HL-60 (cell line): ENCODE measurements at regions not wholly inside any gene's neighbourhood (a gene's known extent, or its start where the extent isn't known, plus 50 kb on each side); places are given as distances from the start of the nearest gene placed in this dataset.

ENCODE experiments used
- DNase-seq, 2 experiments: peaks; one replicate each; pipeline ENCODE4 v3.0.0-alpha.2; 2010 to 2020; ENCODE audit warnings: low read depth in 1 of 2, low spot score in 1 of 2
- H3K27ac ChIP-seq: fragments of 250-450 bp; sonication (Bioruptor Pico); replicated peaks from 2 replicates; pipeline ENCODE4 v1.5.1; 2020; ENCODE audit warnings: mild to moderate bottlenecking, moderate library complexity
- H3K27me3 ChIP-seq: fragments of 250-450 bp; sonication (Bioruptor Pico); 2 replicates; pipeline ENCODE4 v1.5.1; 2021; ENCODE audit warnings: mild to moderate bottlenecking, moderate library complexity; ENCODE audit not compliant: insufficient read depth, poor library complexity, severe bottlenecking
- H3K4me3 ChIP-seq: replicated peaks from 2 replicates; pipeline ENCODE4 v1.5.1; 2011; ENCODE audit warnings: mild to moderate bottlenecking, control low read depth, low read length; ENCODE audit not compliant: insufficient read depth
- GABPA ChIP-seq: IDR thresholded peaks from 2 replicates; pipeline ENCODE4 v1.6.1; 2012; ENCODE audit warnings: low read depth
- POLR2AphosphoS5 ChIP-seq: IDR thresholded peaks from 2 replicates; pipeline ENCODE4 v1.6.1; 2012; ENCODE audit warnings: low read depth
- SPI1 ChIP-seq: IDR thresholded peaks from 2 replicates; pipeline ENCODE4 v1.6.1; 2012; ENCODE audit warnings: low read depth, mild to moderate bottlenecking, borderline replicate concordance
- TF ChIP-seq, protein P1 (sequence below): IDR thresholded peaks from 2 replicates; pipeline ENCODE4 v1.6.1; 2012; ENCODE audit warnings: low read depth; ENCODE audit not compliant: insufficient replicate concordance
- TF ChIP-seq, protein P2 (sequence below): IDR thresholded peaks from one replicate; pipeline ENCODE4 v1.5.1; 2011; ENCODE audit warnings: low read length, control low read depth, inconsistent platforms; ENCODE audit not compliant: insufficient read depth

- no peak overlapping the region for H3K4me3 ChIP-seq
- DNase-seq: no peak
- H3K27ac ChIP-seq: no peak overlapping the region
- H3K27me3 ChIP-seq: no peaks in the 10 kb centered on the region
- TF ChIP-seq GABPA (no peak), SPI1 (no peak), POLR2AphosphoS5 (no peak)
- TF ChIP-seq, protein P1, sequence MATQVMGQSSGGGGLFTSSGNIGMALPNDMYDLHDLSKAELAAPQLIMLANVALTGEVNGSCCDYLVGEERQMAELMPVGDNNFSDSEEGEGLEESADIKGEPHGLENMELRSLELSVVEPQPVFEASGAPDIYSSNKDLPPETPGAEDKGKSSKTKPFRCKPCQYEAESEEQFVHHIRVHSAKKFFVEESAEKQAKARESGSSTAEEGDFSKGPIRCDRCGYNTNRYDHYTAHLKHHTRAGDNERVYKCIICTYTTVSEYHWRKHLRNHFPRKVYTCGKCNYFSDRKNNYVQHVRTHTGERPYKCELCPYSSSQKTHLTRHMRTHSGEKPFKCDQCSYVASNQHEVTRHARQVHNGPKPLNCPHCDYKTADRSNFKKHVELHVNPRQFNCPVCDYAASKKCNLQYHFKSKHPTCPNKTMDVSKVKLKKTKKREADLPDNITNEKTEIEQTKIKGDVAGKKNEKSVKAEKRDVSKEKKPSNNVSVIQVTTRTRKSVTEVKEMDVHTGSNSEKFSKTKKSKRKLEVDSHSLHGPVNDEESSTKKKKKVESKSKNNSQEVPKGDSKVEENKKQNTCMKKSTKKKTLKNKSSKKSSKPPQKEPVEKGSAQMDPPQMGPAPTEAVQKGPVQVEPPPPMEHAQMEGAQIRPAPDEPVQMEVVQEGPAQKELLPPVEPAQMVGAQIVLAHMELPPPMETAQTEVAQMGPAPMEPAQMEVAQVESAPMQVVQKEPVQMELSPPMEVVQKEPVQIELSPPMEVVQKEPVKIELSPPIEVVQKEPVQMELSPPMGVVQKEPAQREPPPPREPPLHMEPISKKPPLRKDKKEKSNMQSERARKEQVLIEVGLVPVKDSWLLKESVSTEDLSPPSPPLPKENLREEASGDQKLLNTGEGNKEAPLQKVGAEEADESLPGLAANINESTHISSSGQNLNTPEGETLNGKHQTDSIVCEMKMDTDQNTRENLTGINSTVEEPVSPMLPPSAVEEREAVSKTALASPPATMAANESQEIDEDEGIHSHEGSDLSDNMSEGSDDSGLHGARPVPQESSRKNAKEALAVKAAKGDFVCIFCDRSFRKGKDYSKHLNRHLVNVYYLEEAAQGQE: no peak
- TF ChIP-seq, protein P2, sequence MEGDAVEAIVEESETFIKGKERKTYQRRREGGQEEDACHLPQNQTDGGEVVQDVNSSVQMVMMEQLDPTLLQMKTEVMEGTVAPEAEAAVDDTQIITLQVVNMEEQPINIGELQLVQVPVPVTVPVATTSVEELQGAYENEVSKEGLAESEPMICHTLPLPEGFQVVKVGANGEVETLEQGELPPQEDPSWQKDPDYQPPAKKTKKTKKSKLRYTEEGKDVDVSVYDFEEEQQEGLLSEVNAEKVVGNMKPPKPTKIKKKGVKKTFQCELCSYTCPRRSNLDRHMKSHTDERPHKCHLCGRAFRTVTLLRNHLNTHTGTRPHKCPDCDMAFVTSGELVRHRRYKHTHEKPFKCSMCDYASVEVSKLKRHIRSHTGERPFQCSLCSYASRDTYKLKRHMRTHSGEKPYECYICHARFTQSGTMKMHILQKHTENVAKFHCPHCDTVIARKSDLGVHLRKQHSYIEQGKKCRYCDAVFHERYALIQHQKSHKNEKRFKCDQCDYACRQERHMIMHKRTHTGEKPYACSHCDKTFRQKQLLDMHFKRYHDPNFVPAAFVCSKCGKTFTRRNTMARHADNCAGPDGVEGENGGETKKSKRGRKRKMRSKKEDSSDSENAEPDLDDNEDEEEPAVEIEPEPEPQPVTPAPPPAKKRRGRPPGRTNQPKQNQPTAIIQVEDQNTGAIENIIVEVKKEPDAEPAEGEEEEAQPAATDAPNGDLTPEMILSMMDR: no peak
These were observed 292.1 kb downstream of the CGGBP1 start for GRCh38 chr3:87766721-87767120.

- Histone ChIP-seq H3K4me3 (no peak overlapping the region), H3K27ac (no peak overlapping the region), H3K27me3 (no peaks in the 10 kb centered on the region)
- TF ChIP-seq SPI1: no peak
- TF ChIP-seq, protein P2: no peak
- TF ChIP-seq POLR2AphosphoS5: no peak
- no peak for TF ChIP-seq GABPA
- TF ChIP-seq, protein P1: no peak
- no peak for DNase-seq
These were observed 293.5 kb downstream of the CGGBP1 start for GRCh38 chr3:87765256-87765655.

GRCh38 chr3:87761795-87762194 is 297.0 kb downstream of the CGGBP1 start:
- no peak for DNase-seq
- TF ChIP-seq, protein P1: no peak
- TF ChIP-seq POLR2AphosphoS5 (no peak), SPI1 (no peak), GABPA (no peak)
- TF ChIP-seq, protein P2: no peak
- Histone ChIP-seq H3K4me3 (no peak overlapping the region), H3K27ac (no peak overlapping the region), H3K27me3 (no peaks in the 10 kb centered on the region)
